ENCODE measurements at regions not wholly inside any gene's neighbourhood (a gene's known extent, or its start where the extent isn't known, plus 50 kb on each side); places are given as distances from the start of the nearest gene placed in this dataset.

DNA sequence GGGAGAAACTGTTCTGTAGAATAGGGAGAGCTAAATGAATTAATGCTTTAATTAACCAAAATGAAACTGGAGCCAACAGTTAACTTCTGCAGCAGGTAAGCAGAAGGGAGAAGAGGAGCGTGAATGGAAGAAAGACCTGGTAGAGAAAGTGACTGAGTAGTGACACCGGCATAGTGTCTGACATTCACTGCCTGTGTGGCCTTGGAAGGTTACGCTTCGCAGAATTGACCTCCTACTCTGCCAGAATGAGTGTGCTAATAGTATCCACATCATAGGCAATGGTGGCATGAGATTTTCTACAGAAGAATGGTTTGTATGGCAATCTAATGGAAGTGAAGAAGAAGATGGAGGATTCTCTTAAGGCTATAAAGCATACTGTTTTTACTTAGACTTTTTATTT lies 614.4 kb downstream of the CPS1 start:
- Histone ChIP-seq H3K9me3 (ENCODE audit: control insufficient read depth in 4 of 4, insufficient read depth in 3 of 4, low read length in 3 of 4) (no peaks in the 10 kb centered on the region), H3K4me1 (ENCODE audit: control insufficient read depth in 5 of 5, insufficient read depth in 5 of 5, low read length in 5 of 5) (peaks cover 0 to 4% (median 0%) of the 10 kb centered on the region in 5 donors), H3K4me3 (no peak overlapping the region), H3K27ac (ENCODE audit: low read depth in 1 of 2, low read length in 1 of 2) (no peak overlapping the region), H3K27me3 (ENCODE audit: control insufficient read depth in 3 of 3, insufficient read depth in 3 of 3, low read length in 2 of 3) (no peaks in the 10 kb centered on the region), H3K9ac (ENCODE audit: insufficient read depth in 1 of 2, low read length in 2 of 2) (no peak overlapping the region), H3K36me3 (ENCODE audit: control insufficient read depth in 4 of 4, insufficient read depth in 4 of 4, low read length in 4 of 4) (no peaks in the 10 kb centered on the region)
- ATAC-seq (ENCODE audit: insufficient read depth, low FRiP score) (no peak), DNase-seq (no peak)
- 93 to 98% methylated on average over 4 of the region's 4 CpGs for WGBS, 2 donors
- TF ChIP-seq CTCF (IDR thresholded peaks at IDR 0.05; ENCODE audit: control extremely low read depth, extremely low read depth): no peak

DNA sequence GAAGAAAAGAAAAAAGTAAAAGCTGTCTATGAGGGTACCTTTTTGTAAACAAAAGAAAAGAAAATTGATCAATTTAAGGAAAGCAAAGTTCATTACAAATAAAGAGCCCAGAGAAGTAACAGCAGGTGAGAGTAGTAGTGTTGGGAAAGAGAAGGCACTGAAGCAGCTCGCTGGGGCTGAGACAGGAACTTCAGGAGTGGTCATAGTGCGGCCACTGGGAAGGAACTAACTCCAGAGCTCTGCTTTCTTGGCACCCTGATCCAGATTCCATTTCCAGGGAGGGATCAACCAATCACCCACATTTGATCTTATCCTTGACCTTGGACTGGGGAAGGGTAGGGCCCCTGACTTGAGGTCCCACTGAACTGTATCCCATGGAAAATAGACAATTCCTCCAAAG lies 617.6 kb downstream of the CPS1 start:
- no peak overlapping the region for H3K4me3 ChIP-seq
- WGBS, 2 donors: 63 to 74% methylated on average over 2 of the region's 2 CpGs
- no peak for TF ChIP-seq CTCF (IDR thresholded peaks at IDR 0.05; ENCODE audit: control extremely low read depth, extremely low read depth)
- H3K9me3 ChIP-seq (ENCODE audit: control insufficient read depth in 4 of 4, insufficient read depth in 3 of 4, low read length in 3 of 4): no peaks in the 10 kb centered on the region
- peaks cover 0 to 4% (median 0%) of the 10 kb centered on the region in 5 donors for H3K4me1 ChIP-seq (ENCODE audit: control insufficient read depth in 5 of 5, insufficient read depth in 5 of 5, low read length in 5 of 5)
- no peak overlapping the region for H3K9ac ChIP-seq (ENCODE audit: insufficient read depth in 1 of 2, low read length in 2 of 2)
- DNase-seq: no peak
- no peaks in the 10 kb centered on the region for H3K27me3 ChIP-seq (ENCODE audit: control insufficient read depth in 3 of 3, insufficient read depth in 3 of 3, low read length in 2 of 3)
- no peak for ATAC-seq (ENCODE audit: insufficient read depth, low FRiP score)
- H3K27ac ChIP-seq (ENCODE audit: low read depth in 1 of 2, low read length in 1 of 2): no peak overlapping the region
- no peaks in the 10 kb centered on the region for H3K36me3 ChIP-seq (ENCODE audit: control insufficient read depth in 4 of 4, insufficient read depth in 4 of 4, low read length in 4 of 4)

DNA sequence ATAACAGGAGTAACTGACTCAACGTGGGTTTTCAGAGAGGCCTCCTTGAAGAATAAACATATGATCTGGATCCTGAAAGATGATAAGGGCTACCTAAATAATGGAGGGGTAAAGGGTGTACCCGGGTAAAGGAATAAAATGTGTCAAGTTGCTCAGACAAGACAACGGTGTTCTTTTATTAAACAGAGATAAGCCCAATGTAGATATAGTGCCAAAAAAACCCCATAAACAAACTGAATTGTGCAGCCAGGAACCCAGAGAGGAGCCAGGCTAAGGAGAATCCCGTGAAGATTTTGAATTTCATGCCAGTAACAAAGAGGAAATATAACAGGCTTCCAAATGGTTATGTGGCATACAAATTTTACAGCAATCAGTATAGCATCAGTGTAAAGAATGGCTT lies 618.2 kb downstream of the CPS1 start:
- no peak for ATAC-seq (ENCODE audit: insufficient read depth, low FRiP score)

More for the DNA sequence above, 618.2 kb downstream of the CPS1 start:
- WGBS, 2 donors: 45 to 63% methylated on average over 4 of the region's 4 CpGs
- Histone ChIP-seq H3K4me1 (ENCODE audit: control insufficient read depth in 5 of 5, insufficient read depth in 5 of 5, low read length in 5 of 5) (peaks cover 0 to 4% (median 0%) of the 10 kb centered on the region in 5 donors), H3K27ac (ENCODE audit: low read depth in 1 of 2, low read length in 1 of 2) (no peak overlapping the region), H3K27me3 (ENCODE audit: control insufficient read depth in 3 of 3, insufficient read depth in 3 of 3, low read length in 2 of 3) (no peaks in the 10 kb centered on the region), H3K9ac (ENCODE audit: insufficient read depth in 1 of 2, low read length in 2 of 2) (no peak overlapping the region), H3K36me3 (ENCODE audit: control insufficient read depth in 4 of 4, insufficient read depth in 4 of 4, low read length in 4 of 4) (no peaks in the 10 kb centered on the region), H3K9me3 (ENCODE audit: control insufficient read depth in 4 of 4, insufficient read depth in 3 of 4, low read length in 3 of 4) (no peaks in the 10 kb centered on the region), H3K4me3 (no peak overlapping the region)
- TF ChIP-seq CTCF (IDR thresholded peaks at IDR 0.05; ENCODE audit: control extremely low read depth, extremely low read depth): no peak
- DNase-seq: no peak
